Calu3 (cell line): ENCODE measurements at regions not wholly inside any gene's neighbourhood (a gene's known extent, or its start where the extent isn't known, plus 50 kb on each side); places are given as distances from the start of the nearest gene placed in this dataset.

Source experiments
- BruUV-seq: library from RNA; stranded (reverse); fragments of 400-500 nt; replicated peaks from 2 replicates; lab custom pipeline; 2021; lab: Mats Ljungman, UMichigan
- CTCF ChIA-PET: fragments of 300-600 bp; sonication (Branson Sonifier 250); formaldehyde crosslinking; loops from one replicate; lab custom pipeline; 2022; ENCODE audit warnings: antibody characterized with exemption; lab: Charles Lee
- DNase-seq: peaks from one replicate; pipeline ENCODE4 v3.0.0; 2022
- H3K27ac Mint-ChIP-seq: one replicate; pipeline ENCODE4 v1.8.0; 2022; ENCODE audit warnings: mixed read lengths; ENCODE audit not compliant: unreplicated experiment
- H3K27me3 Mint-ChIP-seq: one replicate; pipeline ENCODE4 v1.8.0; 2022; ENCODE audit warnings: mixed read lengths; ENCODE audit not compliant: unreplicated experiment
- H3K36me3 Mint-ChIP-seq: one replicate; pipeline ENCODE4 v1.8.0; 2022; ENCODE audit warnings: mild to moderate bottlenecking, moderate library complexity, mixed read lengths; ENCODE audit not compliant: insufficient read depth, unreplicated experiment
- H3K4me1 Mint-ChIP-seq: one replicate; pipeline ENCODE4 v1.8.0; 2022; ENCODE audit warnings: mild to moderate bottlenecking, low read depth, mixed read lengths; ENCODE audit not compliant: unreplicated experiment
- H3K4me3 Mint-ChIP-seq: one replicate; pipeline ENCODE4 v1.8.0; 2022; ENCODE audit warnings: mild to moderate bottlenecking, low read depth, moderate library complexity, mixed read lengths; ENCODE audit not compliant: unreplicated experiment
- H3K9me3 Mint-ChIP-seq: one replicate; pipeline ENCODE4 v1.8.0; 2022; ENCODE audit warnings: low read depth, mixed read lengths; ENCODE audit not compliant: unreplicated experiment
- CTCF ChIP-seq: fragments of 200-600 bp; IDR thresholded peaks from one replicate; pipeline ENCODE4 v1.8.0; 2022; ENCODE audit warnings: antibody characterized with exemption; ENCODE audit not compliant: unreplicated experiment
- intact Hi-C: fragments of 100-400 bp; cut with micrococcal nuclease; formaldehyde crosslinking; loops from one replicate; pipeline ENCODE4 v1.10.0; 2022; ENCODE audit not compliant: unreplicated experiment

- CTCF ChIA-PET = interaction anchor here (0.5 to 1.8 kb wide), 11 partner anchors 14 to 377 kb away, joined by 3 to 19 read pairs (median 4); partner anchors contain the start of gene EGFR
- Mint-ChIP-seq H3K27ac (peak overlapping the region; percentile 13), H3K36me3 (peaks cover 9% of the 10 kb centered on the region), H3K4me1 (peaks cover 57% of the 10 kb centered on the region), H3K27me3 (no peaks in the 10 kb centered on the region), H3K4me3 (no peak overlapping the region), H3K9me3 (no peaks in the 10 kb centered on the region)
- peak; percentile 43 for DNase-seq
- BruUV-seq = no TSS peak
- intact Hi-C loops = loop anchor here (1.0 to 5.0 kb wide), 5 partner anchors 110 to 378 kb away; no protein-coding TSS in a partner anchor
- no peak for TF ChIP-seq CTCF
These were observed 118.7 kb upstream of the SEC61G start for GRCh38 chr7:54877683-54878082.

- Mint-ChIP-seq H3K27ac (no peak overlapping the region), H3K27me3 (no peaks in the 10 kb centered on the region), H3K9me3 (no peaks in the 10 kb centered on the region), H3K36me3 (peaks cover 9% of the 10 kb centered on the region), H3K4me1 (peaks cover 64% of the 10 kb centered on the region), H3K4me3 (no peak overlapping the region)
- no TSS peak for BruUV-seq
- intact Hi-C loops = loop anchor here (5.0 kb wide), 4 partner anchors 109 to 254 kb away; no protein-coding TSS in a partner anchor
- no peak for DNase-seq
- TF ChIP-seq CTCF = no peak
- CTCF ChIA-PET = interaction anchor here (0.6 to 1.8 kb wide), 8 partner anchors 9 to 377 kb away, joined by 3 to 19 read pairs (median 5); partner anchors contain the start of gene EGFR
These were observed 119.3 kb upstream of the SEC61G start for GRCh38 chr7:54878339-54878738.

GRCh38 chr7:54879776-54880175, 120.8 kb upstream of the SEC61G start:
- Mint-ChIP-seq H3K36me3 (peaks cover 9% of the 10 kb centered on the region), H3K4me1 (peaks cover 70% of the 10 kb centered on the region), H3K9me3 (no peaks in the 10 kb centered on the region), H3K27ac (peak overlapping the region; percentile 96), H3K27me3 (no peaks in the 10 kb centered on the region), H3K4me3 (peak overlapping the region; percentile 63)
- intact Hi-C loops = loop anchor here (5.0 kb wide), 4 partner anchors 108 to 253 kb away; no protein-coding TSS in a partner anchor
- DNase-seq = peak; percentile 40
- no peak for TF ChIP-seq CTCF
- no TSS peak for BruUV-seq
- CTCF ChIA-PET = interaction anchor here (0.6 kb wide), 2 partner anchors 91 to 315 kb away, joined by 3 to 4 read pairs; no protein-coding TSS in a partner anchor

- H3K36me3 Mint-ChIP-seq = peaks cover 9% of the 10 kb centered on the region
- CTCF ChIA-PET = interaction anchor here (0.6 kb wide), 3 partner anchors 92 to 314 kb away, joined by 3 to 4 read pairs (median 4); no protein-coding TSS in a partner anchor
- H3K27ac Mint-ChIP-seq = peak overlapping the region; percentile 96
- DNase-seq = peak; percentile 78
- no peak for TF ChIP-seq CTCF
- intact Hi-C loops = no loop called here
- no TSS peak for BruUV-seq
- H3K9me3 Mint-ChIP-seq = no peaks in the 10 kb centered on the region
- peak overlapping the region; percentile 63 for H3K4me3 Mint-ChIP-seq
- H3K4me1 Mint-ChIP-seq = peaks cover 70% of the 10 kb centered on the region
- H3K27me3 Mint-ChIP-seq = no peaks in the 10 kb centered on the region
These were observed 121.4 kb upstream of the SEC61G start for GRCh38 chr7:54880326-54880989.
